ENCODE measurements at regions not wholly inside any gene's neighbourhood (a gene's known extent, or its start where the extent isn't known, plus 50 kb on each side); places are given as distances from the start of the nearest gene placed in this dataset.

DNA sequence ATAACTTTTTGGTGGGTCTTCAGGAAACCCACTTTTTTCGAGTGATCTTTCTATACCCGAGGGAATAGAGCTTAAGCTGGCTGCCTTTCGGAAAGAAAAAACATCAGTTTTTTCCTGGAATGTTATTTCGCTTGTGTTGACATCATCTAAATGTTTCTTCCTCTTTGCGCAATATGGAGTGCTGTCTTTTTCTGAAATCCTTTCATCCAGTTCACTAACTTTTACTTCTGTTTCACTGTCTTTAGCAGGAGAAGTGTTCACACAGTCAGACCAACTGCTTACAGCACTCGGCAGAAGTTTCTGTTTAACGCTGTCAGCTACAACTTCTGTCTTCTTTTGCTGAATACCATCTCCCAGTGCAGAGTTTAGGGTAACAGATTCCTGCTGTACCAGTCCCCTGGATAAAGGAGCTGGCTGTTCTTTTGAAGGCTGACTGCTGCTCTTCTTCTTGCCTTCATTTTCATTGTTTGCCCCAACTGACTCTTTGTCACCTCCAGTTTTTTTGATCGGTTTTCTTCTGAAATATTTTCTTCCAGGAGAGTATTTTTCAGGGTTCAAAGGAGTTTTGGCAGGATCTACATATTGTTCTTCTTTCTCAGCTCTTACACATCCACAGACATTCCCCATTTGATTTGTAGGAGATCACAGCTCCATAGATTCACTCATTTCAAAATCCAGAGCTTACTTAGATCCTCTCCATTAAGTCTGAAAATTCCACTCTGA lies 50.0 kb upstream of the DST start (continued):
- TF ChIP-seq, protein P1, sequence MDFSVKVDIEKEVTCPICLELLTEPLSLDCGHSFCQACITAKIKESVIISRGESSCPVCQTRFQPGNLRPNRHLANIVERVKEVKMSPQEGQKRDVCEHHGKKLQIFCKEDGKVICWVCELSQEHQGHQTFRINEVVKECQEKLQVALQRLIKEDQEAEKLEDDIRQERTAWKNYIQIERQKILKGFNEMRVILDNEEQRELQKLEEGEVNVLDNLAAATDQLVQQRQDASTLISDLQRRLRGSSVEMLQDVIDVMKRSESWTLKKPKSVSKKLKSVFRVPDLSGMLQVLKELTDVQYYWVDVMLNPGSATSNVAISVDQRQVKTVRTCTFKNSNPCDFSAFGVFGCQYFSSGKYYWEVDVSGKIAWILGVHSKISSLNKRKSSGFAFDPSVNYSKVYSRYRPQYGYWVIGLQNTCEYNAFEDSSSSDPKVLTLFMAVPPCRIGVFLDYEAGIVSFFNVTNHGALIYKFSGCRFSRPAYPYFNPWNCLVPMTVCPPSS (IDR thresholded peaks at IDR 0.05): no peak
- TF ChIP-seq ZNF7 (CRISPR knock-in tag; IDR thresholded peaks at IDR 0.05) (no peak), SMC3 (IDR thresholded peaks at IDR 0.05; ENCODE audit: low read length) (0 out of 2 replicates have a peak, but pooled peaks have one; percentile 12), SP4 (CRISPR knock-in tag; IDR thresholded peaks at IDR 0.05) (no peak), ZNF225 (CRISPR knock-in tag; IDR thresholded peaks at IDR 0.05) (no peak), ZNF282 (IDR thresholded peaks at IDR 0.05; ENCODE audit: partially characterized antibody) (no peak), RBFOX2 (IDR thresholded peaks at IDR 0.05; ENCODE audit: low read depth, low read length) (0 out of 2 replicates have a peak, but pooled peaks have one; percentile 23), ZNF12 (CRISPR knock-in tag; IDR thresholded peaks at IDR 0.05) (no peak), SPEN (CRISPR knock-in tag; IDR thresholded peaks at IDR 0.05; ENCODE audit: low read depth) (no peak), NKX3-1 (CRISPR knock-in tag; IDR thresholded peaks at IDR 0.05) (no peak), ATF7 (IDR thresholded peaks at IDR 0.05) (peak; percentile 6; the same call in 1 of the 2 replicates), ATF7 (CRISPR knock-in tag; IDR thresholded peaks at IDR 0.05) (no peak), SMARCC2 (IDR thresholded peaks at IDR 0.05) (no peak), ZNF274 (CRISPR knock-in tag; IDR thresholded peaks at IDR 0.05) (no peak), GPN1 (CRISPR knock-in tag; IDR thresholded peaks at IDR 0.05; ENCODE audit: borderline replicate concordance) (no peak), RARG (CRISPR knock-in tag; IDR thresholded peaks at IDR 0.05; ENCODE audit: low read depth) (no peak), POLR2G (IDR thresholded peaks at IDR 0.05; ENCODE audit: low read depth, low read length) (no peak), KDM5A (IDR thresholded peaks at IDR 0.05; ENCODE audit: borderline replicate concordance, low read length) (no peak), STAG1 (CRISPR knock-in tag; IDR thresholded peaks at IDR 0.05) (no peak), ELF3 (CRISPR knock-in tag; IDR thresholded peaks at IDR 0.05) (peak; percentile 77; the same call in 1 of the 2 replicates)
- TF ChIP-seq, protein P2, sequence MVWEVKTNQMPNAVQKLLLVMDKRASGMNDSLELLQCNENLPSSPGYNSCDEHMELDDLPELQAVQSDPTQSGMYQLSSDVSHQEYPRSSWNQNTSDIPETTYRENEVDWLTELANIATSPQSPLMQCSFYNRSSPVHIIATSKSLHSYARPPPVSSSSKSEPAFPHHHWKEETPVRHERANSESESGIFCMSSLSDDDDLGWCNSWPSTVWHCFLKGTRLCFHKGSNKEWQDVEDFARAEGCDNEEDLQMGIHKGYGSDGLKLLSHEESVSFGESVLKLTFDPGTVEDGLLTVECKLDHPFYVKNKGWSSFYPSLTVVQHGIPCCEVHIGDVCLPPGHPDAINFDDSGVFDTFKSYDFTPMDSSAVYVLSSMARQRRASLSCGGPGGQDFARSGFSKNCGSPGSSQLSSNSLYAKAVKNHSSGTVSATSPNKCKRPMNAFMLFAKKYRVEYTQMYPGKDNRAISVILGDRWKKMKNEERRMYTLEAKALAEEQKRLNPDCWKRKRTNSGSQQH (CRISPR knock-in tag; IDR thresholded peaks at IDR 0.05; ENCODE audit: low read depth): no peak
- TF ChIP-seq, protein P3, sequence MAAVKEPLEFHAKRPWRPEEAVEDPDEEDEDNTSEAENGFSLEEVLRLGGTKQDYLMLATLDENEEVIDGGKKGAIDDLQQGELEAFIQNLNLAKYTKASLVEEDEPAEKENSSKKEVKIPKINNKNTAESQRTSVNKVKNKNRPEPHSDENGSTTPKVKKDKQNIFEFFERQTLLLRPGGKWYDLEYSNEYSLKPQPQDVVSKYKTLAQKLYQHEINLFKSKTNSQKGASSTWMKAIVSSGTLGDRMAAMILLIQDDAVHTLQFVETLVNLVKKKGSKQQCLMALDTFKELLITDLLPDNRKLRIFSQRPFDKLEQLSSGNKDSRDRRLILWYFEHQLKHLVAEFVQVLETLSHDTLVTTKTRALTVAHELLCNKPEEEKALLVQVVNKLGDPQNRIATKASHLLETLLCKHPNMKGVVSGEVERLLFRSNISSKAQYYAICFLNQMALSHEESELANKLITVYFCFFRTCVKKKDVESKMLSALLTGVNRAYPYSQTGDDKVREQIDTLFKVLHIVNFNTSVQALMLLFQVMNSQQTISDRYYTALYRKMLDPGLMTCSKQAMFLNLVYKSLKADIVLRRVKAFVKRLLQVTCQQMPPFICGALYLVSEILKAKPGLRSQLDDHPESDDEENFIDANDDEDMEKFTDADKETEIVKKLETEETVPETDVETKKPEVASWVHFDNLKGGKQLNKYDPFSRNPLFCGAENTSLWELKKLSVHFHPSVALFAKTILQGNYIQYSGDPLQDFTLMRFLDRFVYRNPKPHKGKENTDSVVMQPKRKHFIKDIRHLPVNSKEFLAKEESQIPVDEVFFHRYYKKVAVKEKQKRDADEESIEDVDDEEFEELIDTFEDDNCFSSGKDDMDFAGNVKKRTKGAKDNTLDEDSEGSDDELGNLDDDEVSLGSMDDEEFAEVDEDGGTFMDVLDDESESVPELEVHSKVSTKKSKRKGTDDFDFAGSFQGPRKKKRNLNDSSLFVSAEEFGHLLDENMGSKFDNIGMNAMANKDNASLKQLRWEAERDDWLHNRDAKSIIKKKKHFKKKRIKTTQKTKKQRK (IDR thresholded peaks at IDR 0.05; ENCODE audit: low read length): no peak
- TF ChIP-seq, protein P4, sequence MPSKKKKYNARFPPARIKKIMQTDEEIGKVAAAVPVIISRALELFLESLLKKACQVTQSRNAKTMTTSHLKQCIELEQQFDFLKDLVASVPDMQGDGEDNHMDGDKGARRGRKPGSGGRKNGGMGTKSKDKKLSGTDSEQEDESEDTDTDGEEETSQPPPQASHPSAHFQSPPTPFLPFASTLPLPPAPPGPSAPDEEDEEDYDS (CRISPR knock-in tag; IDR thresholded peaks at IDR 0.05): no peak
- TF ChIP-seq, protein P5, sequence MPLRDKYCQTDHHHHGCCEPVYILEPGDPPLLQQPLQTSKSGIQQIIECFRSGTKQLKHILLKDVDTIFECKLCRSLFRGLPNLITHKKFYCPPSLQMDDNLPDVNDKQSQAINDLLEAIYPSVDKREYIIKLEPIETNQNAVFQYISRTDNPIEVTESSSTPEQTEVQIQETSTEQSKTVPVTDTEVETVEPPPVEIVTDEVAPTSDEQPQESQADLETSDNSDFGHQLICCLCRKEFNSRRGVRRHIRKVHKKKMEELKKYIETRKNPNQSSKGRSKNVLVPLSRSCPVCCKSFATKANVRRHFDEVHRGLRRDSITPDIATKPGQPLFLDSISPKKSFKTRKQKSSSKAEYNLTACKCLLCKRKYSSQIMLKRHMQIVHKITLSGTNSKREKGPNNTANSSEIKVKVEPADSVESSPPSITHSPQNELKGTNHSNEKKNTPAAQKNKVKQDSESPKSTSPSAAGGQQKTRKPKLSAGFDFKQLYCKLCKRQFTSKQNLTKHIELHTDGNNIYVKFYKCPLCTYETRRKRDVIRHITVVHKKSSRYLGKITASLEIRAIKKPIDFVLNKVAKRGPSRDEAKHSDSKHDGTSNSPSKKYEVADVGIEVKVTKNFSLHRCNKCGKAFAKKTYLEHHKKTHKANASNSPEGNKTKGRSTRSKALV (CRISPR knock-in tag; IDR thresholded peaks at IDR 0.05): 0 out of 2 replicates have a peak, but pooled peaks have one; percentile 12

Data from HepG2 (cell line).